DMS79 (cell line): ENCODE measurements at regions not wholly inside any gene's neighbourhood (a gene's known extent, or its start where the extent isn't known, plus 50 kb on each side); places are given as distances from the start of the nearest gene placed in this dataset.

Experiments
- DNase-seq: peaks from one replicate; lab custom pipeline; 2025; lab: John Stamatoyannopoulos, UW

DNA sequence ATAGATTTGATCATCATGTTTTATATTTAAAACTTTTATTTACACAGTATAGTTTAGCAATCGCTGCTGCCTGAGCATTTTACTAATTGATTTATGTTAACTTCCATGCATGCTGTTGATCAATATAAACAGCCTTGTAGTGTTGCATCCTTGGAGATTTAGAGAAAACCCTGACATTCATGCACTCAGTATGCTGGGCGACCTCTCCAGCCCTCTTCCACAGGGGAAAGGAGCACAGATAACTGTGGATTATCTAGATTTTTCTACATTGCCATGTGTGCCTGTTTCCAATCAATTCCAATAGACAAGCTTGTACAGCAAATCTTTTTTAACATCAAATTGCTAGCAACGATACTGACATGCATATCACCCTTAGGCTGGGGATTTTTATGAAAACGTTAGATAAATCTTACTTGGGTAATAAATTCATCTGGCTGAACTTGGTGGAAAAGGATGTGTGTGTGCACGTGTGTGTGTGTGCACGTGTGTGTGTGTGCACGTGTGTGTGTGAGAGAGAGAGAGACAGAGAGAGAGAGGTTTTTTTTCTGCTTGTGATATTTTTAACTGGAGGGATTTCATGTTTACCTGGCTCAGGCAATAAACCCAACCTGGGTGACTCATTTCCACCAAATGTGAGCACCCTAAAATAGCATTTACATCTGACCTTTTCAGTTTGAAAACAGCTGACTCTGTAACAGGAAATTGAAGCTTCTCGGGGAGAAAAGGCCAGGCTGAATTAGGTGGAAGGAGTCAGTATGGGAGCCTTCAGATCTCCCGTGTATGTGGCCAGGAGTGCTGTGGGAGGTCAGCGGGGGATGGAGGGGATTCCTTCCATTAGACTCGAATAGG lies 339.8 kb downstream of the PRDM2 start:
- no peak for DNase-seq

DNA sequence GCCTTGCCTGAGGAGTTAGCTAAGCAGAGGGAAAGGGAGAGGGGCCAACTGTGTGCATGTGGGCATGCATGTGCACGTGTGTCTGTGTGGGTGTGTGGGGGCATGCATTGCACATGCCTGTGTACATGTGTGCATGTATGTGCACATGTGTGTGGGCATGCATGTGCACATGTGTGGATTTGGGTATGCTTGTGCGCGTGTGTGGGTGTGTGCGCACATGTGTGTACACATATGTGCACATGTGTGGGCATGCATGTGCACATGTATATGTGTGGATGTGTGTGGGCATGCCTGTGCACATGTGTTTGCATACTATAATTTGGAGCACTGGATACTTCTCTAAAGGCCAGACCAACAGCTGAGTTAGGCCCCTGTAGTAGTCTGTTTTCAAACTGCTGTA lies 350.0 kb downstream of the PRDM2 start:
- no peak for DNase-seq

DNA sequence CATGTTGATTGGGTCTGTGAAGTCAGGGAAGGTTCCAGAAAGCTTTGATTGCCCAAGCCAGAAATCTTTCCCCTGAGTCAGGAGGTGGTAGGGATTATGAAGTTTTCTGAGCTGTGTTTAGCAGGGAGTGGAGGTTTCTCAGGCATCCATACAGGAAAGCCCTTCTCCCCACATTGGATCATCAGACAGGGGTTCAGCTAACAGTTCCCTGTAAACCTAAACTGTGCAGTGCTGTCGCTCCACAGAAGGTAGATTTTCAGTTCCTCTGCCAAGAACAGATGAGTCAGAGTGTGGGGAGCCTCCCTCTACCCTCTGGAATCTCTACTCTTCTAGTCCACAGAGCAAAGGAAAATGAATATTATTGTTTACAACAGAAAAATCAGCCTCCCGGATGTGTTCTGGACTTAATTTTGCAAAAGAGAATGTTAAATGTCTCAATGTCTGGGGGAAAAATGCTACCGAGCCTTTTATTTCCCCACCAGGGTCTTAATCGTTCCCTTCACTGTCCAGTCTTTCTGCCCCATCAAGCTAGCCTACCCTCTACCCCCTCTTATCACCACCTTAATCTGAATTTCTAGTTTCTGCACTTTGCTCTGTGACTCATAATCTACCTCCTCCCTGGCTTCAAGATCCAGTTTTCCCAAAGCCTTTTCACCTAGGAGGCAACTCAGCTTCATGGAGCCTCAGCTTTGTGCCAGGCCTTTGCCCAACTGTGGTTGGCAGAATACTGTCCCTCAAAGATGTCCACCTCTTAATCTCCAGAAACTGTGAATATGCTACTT lies 355.6 kb downstream of the PRDM2 start:
- DNase-seq = no peak

DNA sequence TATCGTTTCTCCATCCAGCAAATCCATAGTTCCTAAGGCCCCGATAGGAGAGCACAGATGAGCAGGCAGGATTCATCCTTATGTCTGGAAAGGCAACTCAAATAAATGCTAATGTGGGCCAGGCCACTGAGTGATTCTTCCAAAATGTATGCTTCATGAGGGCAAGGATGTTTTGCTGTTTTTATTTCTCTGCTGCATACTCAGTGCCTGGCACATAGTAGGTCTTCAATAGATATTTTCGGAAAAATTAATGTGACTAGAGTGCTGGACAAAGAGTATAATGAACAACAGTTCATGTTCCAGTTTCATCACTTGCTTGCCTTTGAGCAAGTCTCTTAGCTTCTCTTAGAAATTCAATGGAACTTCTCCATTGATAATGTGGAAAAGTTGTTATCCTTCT lies 357.7 kb downstream of the PRDM2 start:
- DNase-seq = no peak

DNA sequence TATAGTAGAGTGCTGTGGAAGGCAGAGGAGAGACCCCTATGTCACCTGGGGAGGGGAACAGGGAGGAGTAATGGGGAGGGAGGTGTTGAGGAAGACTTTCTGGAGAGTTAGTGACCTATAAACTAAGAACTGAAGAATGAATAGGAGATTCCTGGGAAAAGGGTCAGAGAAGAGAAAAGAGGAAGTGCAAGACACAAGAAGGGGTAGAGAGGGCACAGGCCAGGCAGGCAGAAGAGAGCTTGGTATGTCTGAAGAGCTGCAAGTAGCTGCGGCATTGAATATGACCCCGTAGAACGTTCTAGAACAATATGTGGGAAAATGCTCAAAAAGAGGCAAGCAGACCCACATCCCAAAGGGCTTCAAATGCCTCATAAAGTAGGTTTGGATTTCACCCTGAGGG lies 361.2 kb downstream of the PRDM2 start:
- DNase-seq = no peak

DNA sequence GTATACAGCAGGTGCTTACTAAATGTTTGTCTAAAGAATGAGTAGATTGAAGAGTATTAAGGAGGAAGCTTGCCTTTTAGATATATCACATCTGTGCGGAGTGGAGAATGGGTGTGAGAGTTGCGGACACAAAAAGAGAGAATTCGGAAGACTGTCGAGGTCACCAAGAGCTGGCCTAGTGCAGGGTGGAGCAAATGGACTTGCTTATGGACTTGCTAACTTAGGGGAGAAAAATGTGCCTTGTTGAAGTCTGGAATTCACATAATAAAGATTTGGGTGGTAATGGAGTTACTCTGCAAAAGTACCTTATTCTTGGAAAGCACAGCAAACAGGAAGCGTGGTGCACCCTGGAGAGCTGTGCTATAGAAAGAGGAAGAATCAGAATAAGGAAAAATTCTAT lies 361.7 kb downstream of the PRDM2 start:
- DNase-seq = no peak

DNA sequence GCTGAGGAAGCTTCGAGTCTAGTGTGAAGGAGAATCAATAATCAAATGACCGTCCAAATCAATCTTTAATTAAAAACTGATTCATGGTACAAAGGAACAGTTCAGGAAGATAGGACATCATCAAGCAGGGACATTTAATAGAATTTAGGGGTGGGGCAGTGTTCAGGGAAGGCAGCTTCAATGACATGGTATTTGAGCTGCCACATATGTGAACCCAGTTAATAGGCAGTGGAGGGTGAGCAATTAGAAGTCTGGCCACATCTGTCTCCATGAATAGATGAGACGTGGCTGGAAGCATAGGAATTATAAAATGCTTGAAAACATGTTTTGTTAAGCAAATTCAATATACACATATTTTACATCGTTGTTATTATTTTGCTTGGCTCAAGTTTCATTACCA lies 362.7 kb downstream of the PRDM2 start:
- DNase-seq = no peak

DNA sequence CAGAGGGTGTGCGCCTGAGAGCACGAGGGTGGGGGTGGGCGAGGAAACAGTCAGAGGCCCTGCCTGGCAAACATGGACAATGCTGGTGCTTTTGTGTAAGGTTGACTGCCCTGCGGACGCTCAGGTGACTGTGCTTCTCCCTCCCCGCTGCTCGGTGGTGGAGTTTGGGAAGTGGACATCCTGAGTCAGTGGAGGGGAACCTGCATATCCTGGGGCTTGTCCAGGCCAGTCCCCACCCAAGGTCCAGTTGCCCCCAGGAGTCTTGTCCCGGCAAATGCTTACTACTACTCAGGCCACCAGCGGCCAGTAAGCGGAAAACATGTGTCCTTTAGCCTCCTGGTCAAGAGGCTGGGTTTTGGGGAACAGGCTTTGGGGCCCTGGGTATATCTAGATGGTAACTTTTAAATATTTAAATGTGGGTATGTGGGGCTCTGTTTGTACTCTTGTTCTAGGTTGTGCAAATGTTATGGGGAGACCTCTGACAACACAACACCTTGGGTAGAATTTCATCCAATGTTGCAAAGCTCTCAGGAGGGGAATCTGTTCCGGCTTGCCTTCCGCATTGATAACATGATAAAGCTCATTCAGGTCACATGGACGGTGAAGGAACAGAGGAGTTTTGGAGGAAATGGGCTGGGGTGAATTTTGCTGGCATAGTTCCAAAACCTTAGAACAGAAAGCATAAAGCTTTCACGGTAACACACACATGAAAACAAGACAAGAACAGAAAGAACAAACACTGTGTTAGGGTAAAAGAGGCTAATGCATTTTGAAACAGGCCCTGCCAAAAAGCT lies 364.9 kb downstream of the PRDM2 start:
- peak; percentile 89 for DNase-seq

DNA sequence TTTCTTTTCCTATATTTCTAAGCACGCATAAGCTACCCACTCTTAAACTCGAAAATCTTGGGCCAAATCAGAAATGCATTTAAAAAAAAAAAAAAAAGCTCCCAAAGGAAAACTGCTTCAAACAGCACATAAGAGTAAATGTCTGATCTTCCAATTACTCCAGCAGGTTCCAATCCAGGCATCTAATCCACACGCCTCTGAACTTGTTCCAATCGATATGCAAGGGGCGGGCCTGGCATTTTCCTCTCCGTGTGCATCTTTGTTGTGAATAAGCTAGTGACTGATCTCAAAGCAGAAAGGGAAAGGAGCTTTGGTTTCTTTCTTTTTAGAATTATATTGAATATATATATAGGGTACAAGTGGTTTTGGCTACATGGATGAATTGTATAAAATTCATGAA lies 365.5 kb downstream of the PRDM2 start:
- peak; percentile 56 for DNase-seq

DNA sequence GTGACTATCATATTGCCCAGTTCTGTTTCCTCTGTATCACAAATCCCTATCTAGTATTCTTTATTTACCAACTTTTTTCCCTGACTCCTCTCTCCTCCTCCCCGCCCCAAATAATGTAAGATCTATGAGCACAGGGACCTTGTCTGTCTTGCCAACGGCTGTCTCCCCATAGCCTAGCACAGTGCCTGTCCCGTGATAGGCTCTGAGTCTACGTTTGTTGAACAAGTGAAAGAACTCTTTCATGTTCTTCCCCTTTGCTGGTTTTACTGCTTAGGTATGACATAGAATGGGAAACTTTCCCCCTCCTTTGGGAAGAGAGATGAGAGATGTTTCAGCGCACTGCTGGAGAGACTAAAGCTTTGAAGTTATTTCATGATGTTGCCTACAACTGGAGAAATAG lies 367.0 kb downstream of the PRDM2 start:
- DNase-seq = no peak

DNA sequence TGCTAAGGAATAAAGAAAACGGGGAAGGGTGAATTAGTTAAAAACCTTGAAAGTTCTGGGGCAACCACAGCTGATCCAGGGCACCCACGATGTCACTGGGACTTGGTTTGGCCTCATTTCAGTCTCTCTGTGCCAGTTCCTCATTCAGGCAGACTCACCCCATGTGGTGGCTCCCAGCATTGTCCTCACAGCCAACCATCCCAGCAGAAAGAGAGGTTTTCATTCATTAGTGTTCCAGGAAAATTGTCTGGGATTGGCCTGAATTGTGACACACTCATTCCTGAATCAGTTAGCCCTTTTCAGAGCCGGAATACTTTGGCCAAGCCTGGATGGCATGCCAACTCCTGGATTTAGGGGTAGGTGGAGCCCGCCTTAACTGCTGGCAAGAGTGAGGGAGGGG lies 367.7 kb downstream of the PRDM2 start:
- DNase-seq = no peak

DNA sequence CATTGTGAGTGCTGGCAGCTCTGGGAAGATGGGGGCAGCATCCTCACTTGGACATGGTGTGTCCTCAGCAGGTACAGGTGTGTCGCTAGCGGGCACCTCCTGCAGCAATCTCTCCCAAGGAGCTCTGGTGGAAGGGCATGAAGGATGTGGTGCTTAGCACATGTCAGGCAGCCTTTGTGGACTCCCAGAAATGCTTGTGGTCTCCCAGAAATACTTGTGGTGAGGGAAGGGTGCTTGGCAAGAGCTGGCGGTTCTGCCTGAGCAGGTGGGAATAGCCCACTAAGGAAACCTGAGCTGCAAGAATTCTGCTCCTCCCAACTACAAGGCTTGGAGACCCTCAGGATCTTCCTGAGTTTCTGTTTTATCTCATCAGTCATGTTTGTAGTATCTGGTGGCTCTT lies 371.6 kb downstream of the PRDM2 start:
- DNase-seq = peak; percentile 92

DNA sequence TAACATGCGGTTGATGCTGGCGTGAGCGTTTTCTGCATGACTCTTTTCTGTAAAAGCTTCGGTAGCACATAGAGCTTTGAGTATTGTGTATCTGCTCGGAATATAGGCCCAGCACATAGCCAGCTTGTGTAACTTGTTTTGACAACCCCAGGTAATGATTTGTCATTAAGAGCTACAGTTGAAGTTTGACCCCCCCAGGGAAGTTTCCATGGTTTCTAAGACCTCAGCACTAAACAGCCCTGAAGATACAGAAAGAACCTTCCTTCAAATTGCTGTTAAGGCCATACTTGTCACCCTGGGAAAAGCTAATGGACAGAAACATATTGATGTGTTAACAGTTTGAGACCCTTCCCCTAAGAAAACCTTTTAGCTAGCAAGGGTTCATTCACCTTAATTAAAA lies 380.7 kb downstream of the PRDM2 start:
- no peak for DNase-seq

DNA sequence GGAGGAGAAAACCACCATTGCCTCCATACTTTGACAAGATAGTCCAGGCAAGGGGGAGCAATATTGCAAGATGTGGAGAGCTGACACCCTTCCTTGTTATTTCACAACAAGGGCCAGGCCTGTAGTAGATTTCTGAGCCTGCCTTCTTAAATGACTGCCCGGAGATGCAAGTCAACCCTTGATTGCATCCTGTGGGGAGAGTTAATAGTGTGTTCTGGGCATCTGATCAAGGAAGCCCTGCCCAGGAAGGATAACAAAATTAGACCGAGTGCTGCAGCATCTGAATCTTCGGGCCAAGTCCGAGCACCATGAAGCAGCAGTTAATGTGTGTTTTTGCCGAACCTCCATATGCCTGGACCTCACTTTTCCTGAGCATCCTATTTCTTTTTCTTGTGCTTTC lies 382.3 kb downstream of the PRDM2 start:
- DNase-seq = no peak

DNA sequence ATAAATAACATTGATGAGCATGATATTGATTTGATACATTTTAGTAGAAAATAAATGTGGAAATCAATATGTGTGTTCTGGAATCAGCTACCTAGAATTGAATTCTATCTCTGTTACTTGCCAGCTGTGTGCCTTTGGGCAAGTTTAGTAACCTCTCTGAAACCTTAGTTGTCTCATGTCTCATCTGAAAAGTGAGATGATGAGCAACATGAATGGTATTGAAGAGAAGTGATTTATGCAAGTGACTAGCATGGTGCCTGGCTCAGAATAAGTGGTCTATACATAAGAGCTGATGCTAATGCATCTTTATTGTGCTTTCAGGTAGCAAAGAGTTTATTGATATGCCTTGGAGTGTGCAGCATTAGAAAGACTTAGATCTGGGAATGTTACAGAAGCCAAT lies 383.3 kb downstream of the PRDM2 start:
- DNase-seq = no peak

DNA sequence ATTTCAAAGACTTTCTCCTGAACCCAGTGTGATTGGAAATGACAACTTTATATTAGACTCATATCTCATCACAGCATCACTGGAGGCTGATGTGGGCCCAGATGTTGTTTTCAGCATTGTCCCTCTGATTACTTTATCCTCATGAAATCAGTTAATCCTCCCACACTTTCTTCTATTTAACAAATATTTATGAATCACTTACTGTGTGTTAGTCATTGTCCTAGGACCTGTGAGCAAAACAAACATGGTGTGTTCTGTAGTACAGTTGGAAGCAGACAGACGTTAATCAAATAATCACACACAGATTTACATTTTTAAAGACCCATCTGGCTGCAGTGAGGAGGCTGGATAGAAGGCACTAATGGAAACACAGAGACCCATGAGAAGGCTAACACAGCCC lies 383.7 kb downstream of the PRDM2 start:
- no peak for DNase-seq

DNA sequence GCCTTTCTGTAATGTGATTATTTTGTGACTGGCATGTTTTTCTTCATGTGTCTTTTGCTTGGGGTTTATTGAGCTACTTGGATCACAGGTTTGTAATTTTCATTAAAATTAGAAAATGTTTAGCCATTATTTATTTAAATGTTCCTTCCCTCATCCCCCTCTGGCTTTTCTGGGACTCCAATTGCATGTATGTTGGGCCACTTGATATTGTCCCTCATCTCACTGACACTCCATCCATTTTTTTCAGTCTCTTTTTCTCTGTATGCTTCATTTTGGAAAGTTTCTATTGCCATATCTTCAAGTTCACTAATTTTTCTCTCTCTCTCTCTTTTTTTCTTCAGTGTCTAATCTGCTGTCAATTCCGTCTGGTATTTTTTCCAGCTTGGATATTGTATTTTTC lies 390.1 kb downstream of the PRDM2 start:
- no peak for DNase-seq

DNA sequence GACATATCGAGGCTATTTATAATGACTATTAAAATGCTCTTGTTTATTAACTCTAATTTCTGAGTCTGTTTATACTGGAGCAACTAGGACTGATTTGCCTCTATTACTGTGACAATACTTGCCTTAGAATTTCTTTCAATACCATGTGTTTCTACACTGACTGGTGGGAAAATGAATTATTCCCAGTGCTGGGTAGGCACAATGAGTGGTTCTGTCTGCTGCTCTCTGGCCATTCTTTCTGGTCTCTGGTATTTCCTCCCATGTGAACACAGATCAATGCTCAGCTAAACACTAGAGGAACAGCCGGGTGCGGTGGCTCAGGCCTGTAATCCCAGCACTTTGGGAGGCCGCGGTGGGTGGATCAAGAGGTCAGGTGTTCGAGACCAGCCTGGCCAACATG lies 390.5 kb downstream of the PRDM2 start:
- DNase-seq = no peak

DNA sequence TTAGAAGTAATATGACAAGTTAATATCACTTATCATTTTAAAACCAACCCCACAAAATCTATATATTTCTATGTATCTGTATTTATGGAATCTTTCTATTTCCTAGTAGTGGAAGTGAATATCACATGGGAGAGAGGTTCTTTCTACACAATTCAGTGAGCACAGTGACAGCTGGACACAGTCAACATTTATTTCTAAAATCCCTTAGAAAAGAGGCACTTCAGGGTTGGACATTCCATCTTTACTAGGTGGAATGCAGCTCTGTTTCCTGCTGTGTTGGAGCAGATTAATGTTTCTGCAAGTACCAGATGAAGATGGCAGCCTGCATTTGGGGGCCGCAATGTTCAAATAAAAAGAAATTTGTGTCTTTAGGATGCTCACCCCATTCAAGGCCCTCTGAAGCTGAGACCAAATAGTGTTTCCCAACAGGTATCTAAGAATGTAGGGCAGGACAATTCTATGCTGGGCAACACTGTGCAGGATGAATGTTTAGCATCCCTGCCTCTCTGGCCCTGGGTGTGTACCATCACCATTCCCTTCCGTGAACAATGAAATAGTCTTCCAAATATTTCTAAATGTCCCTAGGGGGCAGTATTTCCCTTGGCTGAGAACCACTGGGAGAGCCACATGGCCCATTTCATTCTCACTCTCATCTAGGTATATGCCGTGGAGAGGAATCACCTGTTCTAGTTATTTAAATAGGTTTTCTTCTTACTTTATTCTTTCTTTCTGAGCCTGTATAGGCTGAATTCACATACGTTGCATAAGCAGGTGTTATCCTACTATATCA lies 394.8 kb downstream of the PRDM2 start:
- DNase-seq = no peak

DNA sequence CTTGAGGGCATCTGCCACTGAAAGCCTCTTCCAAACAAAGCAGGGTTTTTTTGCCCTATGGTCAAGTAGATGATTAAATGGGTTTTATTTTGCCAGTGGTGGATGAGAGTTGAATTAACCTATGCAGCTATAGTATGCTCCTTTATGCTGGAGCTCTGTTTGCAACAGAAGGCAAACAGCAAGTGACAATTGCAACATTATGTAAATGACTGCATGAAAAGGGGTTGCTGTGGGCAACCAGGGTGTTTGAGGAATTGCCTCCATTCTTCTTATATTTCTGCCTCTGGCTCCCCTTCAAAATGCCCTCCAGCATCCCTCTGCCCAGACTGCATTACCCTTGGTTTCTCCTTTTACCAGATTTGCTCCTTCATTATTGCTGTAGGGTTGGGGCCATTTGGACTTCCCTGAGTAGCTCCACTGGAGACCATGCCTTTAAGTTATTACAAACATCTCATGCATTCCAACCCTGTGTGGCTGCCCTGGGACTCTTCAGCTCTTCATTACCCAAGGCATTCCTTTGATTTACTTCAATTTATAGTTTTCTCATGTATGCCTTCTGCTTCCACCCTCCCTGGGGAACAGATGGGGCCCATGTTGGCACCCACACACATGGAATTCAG lies 398.4 kb downstream of the PRDM2 start:
- DNase-seq = no peak

DNA sequence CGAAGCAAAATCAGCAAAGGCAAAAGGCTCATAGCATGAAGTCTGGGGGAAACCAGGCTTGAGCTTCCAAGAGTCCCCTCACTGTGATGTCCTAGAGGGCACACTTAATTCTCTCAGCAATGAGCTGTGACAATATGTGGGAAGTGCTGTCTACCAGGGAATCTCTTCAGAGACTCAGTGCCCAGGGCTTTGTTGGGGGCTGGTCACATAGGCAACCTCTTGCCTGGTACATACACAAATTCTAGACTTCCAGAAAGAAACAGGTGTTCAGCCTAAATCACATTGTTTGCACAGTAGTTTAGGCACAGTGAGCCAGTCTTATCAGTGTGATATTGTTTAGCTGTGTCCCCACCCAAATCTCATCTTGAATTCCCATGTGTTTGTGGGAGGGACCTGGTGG lies 400.5 kb downstream of the PRDM2 start:
- DNase-seq = no peak
